GM12878 (cell line): ENCODE measurements at regions not wholly inside any gene's neighbourhood (a gene's known extent, or its start where the extent isn't known, plus 50 kb on each side); places are given as distances from the start of the nearest gene placed in this dataset.

ENCODE experiments used
- BACH1 ChIP-seq: fragments of 450-650 bp; IDR thresholded peaks from 2 replicates; pipeline ENCODE4 v1.6.1; 2017; ENCODE audit warnings: mild to moderate bottlenecking, borderline replicate concordance
- CTCF ChIP-seq, 3 experiments: IDR thresholded peaks in 2 of 3; conservative IDR thresholded peaks in 1 of 3; 2 replicates each; pipeline ENCODE4 v1.5.1; 2011; ENCODE audit warnings: low read depth in 3 of 3, low read length in 3 of 3, mild to moderate bottlenecking in 3 of 3, control low read depth in 2 of 3, moderate library complexity in 2 of 3, inconsistent platforms in 1 of 3, mixed read lengths in 1 of 3; ENCODE audit not compliant: control insufficient read depth in 2 of 3, insufficient read depth in 1 of 3; ENCODE audit errors: extremely low read depth in 1 of 3
- HSF1 ChIP-seq: fragments of 150-350 bp; IDR thresholded peaks from 2 replicates; pipeline ENCODE4 v1.6.1; 2014; ENCODE audit warnings: mild to moderate bottlenecking, low read depth, low read length
- IRF5 ChIP-seq: fragments of 450-650 bp; IDR thresholded peaks from 2 replicates; pipeline ENCODE4 v1.6.1; 2017; ENCODE audit warnings: borderline replicate concordance
- MXI1 ChIP-seq: fragments of 150-350 bp; IDR thresholded peaks from 2 replicates; pipeline ENCODE4 v1.6.1; 2011; ENCODE audit warnings: low read depth, mild to moderate bottlenecking, inconsistent platforms, low read length, improper control_type of control experiment
- MYB ChIP-seq: fragments of 150-350 bp; IDR thresholded peaks from 2 replicates; pipeline ENCODE4 v1.6.1; 2014; ENCODE audit warnings: mild to moderate bottlenecking, low read depth, low read length, borderline replicate concordance
- NR2C2 ChIP-seq: IDR thresholded peaks from 2 replicates; pipeline ENCODE4 v1.6.1; 2011; ENCODE audit warnings: borderline replicate concordance, low read depth; ENCODE audit not compliant: control insufficient read depth, insufficient read length
- PML ChIP-seq: IDR thresholded peaks from 2 replicates; pipeline ENCODE4 v1.6.1; 2012; ENCODE audit warnings: low read length, inconsistent platforms
- ZNF24 ChIP-seq: fragments of 450-650 bp; IDR thresholded peaks from 2 replicates; pipeline ENCODE4 v1.6.1; 2017; ENCODE audit warnings: antibody characterized with exemption, mild to moderate bottlenecking

GRCh38 chr21:33135925-33136324 is 66.0 kb downstream of the OLIG1 start (continued):
- no peak for TF ChIP-seq BACH1
- no peak for TF ChIP-seq PML
- TF ChIP-seq MYB: no peak
- no peak for TF ChIP-seq MXI1
- no peak for TF ChIP-seq ZNF24
- TF ChIP-seq HSF1: no peak
- no peak for TF ChIP-seq NR2C2
- TF ChIP-seq IRF5: no peak
- no peak for TF ChIP-seq CTCF (IDR thresholded peaks at IDR 0.05 in 2 of 3, conservative IDR thresholded peaks at IDR 0.05 in 1 of 3; ENCODE audit: control insufficient read depth in 2 of 3, extremely low read depth in 1 of 3, insufficient read depth in 1 of 3, low read depth in 3 of 3, low read length in 3 of 3)
